ENCODE measurements at regions not wholly inside any gene's neighbourhood (a gene's known extent, or its start where the extent isn't known, plus 50 kb on each side); places are given as distances from the start of the nearest gene placed in this dataset.

DNA sequence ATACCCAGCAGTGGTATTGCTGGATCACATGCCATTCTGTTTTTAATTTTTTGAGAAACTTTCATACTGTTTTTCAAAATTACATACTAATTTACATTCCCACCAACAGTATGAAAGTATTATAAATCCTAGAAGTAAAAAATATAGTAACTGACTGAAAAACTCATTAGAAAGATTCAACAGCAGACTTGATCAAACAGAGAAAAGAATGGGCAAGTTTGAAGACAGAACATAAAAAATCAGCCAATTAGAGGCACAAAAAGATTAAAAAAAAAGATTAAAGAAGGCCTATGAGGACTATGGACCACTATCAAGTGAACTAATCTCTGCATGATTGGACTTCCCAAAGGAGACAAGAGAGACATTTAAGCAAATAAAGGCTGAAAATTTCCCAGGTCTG lies 144.0 kb upstream of the GRIK2 start:
- TF ChIP-seq, protein P1, sequence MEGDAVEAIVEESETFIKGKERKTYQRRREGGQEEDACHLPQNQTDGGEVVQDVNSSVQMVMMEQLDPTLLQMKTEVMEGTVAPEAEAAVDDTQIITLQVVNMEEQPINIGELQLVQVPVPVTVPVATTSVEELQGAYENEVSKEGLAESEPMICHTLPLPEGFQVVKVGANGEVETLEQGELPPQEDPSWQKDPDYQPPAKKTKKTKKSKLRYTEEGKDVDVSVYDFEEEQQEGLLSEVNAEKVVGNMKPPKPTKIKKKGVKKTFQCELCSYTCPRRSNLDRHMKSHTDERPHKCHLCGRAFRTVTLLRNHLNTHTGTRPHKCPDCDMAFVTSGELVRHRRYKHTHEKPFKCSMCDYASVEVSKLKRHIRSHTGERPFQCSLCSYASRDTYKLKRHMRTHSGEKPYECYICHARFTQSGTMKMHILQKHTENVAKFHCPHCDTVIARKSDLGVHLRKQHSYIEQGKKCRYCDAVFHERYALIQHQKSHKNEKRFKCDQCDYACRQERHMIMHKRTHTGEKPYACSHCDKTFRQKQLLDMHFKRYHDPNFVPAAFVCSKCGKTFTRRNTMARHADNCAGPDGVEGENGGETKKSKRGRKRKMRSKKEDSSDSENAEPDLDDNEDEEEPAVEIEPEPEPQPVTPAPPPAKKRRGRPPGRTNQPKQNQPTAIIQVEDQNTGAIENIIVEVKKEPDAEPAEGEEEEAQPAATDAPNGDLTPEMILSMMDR (IDR thresholded peaks at IDR 0.05): no peak
- TF ChIP-seq POLR2A (IDR thresholded peaks at IDR 0.05): no peak
